Astrocyte (in vitro differentiated cells and primary cell): ENCODE measurements at regions not wholly inside any gene's neighbourhood (a gene's known extent, or its start where the extent isn't known, plus 50 kb on each side); places are given as distances from the start of the nearest gene placed in this dataset.

ENCODE experiments used
- CTCF ChIP-seq: IDR thresholded peaks from 2 replicates; pipeline ENCODE4 v1.5.1; 2011; ENCODE audit warnings: low read depth, mild to moderate bottlenecking, inconsistent platforms, low read length, moderate library complexity; ENCODE audit not compliant: insufficient read depth
- EZH2 ChIP-seq: IDR thresholded peaks from 2 replicates; pipeline ENCODE4 v1.6.1; 2012; ENCODE audit warnings: mild to moderate bottlenecking, low read length, inconsistent platforms; ENCODE audit not compliant: insufficient read depth

- TF ChIP-seq CTCF (no peak), EZH2 (no peak)
Measured at GRCh38 chr4:30783751-30784150, 63.6 kb downstream of the PCDH7 start.
